ENCODE measurements at regions not wholly inside any gene's neighbourhood (a gene's known extent, or its start where the extent isn't known, plus 50 kb on each side); places are given as distances from the start of the nearest gene placed in this dataset.

GRCh38 chr22:48954781-48955311, 872.8 kb downstream of the BRD1 start:
- Histone ChIP-seq H3K36me3 (ENCODE audit: control insufficient read depth, insufficient read depth, low read length) (no peaks in the 10 kb centered on the region), H3K18ac (ENCODE audit: low read depth, low read length) (no peak overlapping the region), H3K4me1 (ENCODE audit: control insufficient read depth, insufficient read depth, low read length) (no peaks in the 10 kb centered on the region), H4K20me1 (ENCODE audit: insufficient read depth, low read length) (no peaks in the 10 kb centered on the region), H2BK120ac (ENCODE audit: low read depth, low read length) (no peak overlapping the region), H3K27ac (ENCODE audit: insufficient read depth, low read length) (no peak overlapping the region), H2AK5ac (ENCODE audit: low read depth, low read length) (no peak overlapping the region), H2BK15ac (ENCODE audit: low read depth, low read length) (no peak overlapping the region), H3K9ac (ENCODE audit: low read depth, low read length) (no peak overlapping the region), H3K14ac (replicated peaks; ENCODE audit: low read depth, low read length) (no peak overlapping the region), H2AK9ac (replicated peaks; ENCODE audit: low read depth, low read length, poor library complexity) (no peak overlapping the region), H3K27me3 (ENCODE audit: control insufficient read depth, insufficient read depth, low read length) (no peaks in the 10 kb centered on the region), H2BK5ac (ENCODE audit: low read depth, low read length, poor library complexity, severe bottlenecking) (no peak overlapping the region), H4K5ac (ENCODE audit: low read depth, low read length) (no peak overlapping the region), H3K9me3 (ENCODE audit: control insufficient read depth, insufficient read depth, low read length) (peaks cover 66% of the 10 kb centered on the region), H3K4me2 (ENCODE audit: low read depth, low read length) (no peak overlapping the region), H3K79me1 (ENCODE audit: low read depth in 1 of 2, low read length in 2 of 2) (no peaks in the 10 kb centered on the region), H3K23ac (ENCODE audit: low read depth, low read length) (no peak overlapping the region), H2AFZ (replicated peaks; ENCODE audit: low read length, poor library complexity) (no peak overlapping the region), H4K8ac (ENCODE audit: low read depth in 2 of 2, low read length in 2 of 2) (no peak overlapping the region), H3K4ac (ENCODE audit: low read depth, low read length) (no peak overlapping the region), H4K91ac (ENCODE audit: insufficient read depth, low read depth, low read length) (no peak overlapping the region), H3K56ac (ENCODE audit: extremely low read depth, insufficient read depth, low read length) (no peak overlapping the region), H2BK20ac (ENCODE audit: low read depth, low read length) (no peak overlapping the region), H3K4me3 (ENCODE audit: insufficient read depth, low read depth, low read length) (no peak overlapping the region), H3K9me1 (ENCODE audit: insufficient read depth, low read length) (no peaks in the 10 kb centered on the region)
- WGBS, 2 experiments (ENCODE audit: extremely low coverage in 2 of 2, insufficient read length in 1 of 2): 34% methylated on average over 6 of the region's 16 CpGs; no CpG with 5 or more reads in 1 of the 2 experiments
- in situ Hi-C loops (cut with MboI; ENCODE audit: low sequenced_read_pairs) (loop anchor here (10.0 kb wide), 1 partner anchor 50 kb away; no protein-coding TSS in a partner anchor), dilution Hi-C loops (cut with HindIII; ENCODE audit: low sequenced_read_pairs, unreplicated experiment) (no loop called here), intact Hi-C loops (cut with micrococcal nuclease) (no loop called here)
- TF ChIP-seq RAD21 (IDR thresholded peaks at IDR 0.05; ENCODE audit: low read length) (no peak), ELK1 (IDR thresholded peaks at IDR 0.05; ENCODE audit: borderline replicate concordance, low read depth, low read length) (no peak), MXI1 (IDR thresholded peaks at IDR 0.05; ENCODE audit: borderline replicate concordance, low read depth, low read length) (no peak), BHLHE40 (IDR thresholded peaks at IDR 0.05; ENCODE audit: low read depth, low read length) (no peak), POLR2A (IDR thresholded peaks at IDR 0.05; ENCODE audit: low read depth, low read length) (no peak), CHD1 (IDR thresholded peaks at IDR 0.05; ENCODE audit: low read depth, low read length) (no peak), CEBPB (IDR thresholded peaks at IDR 0.05; ENCODE audit: low read depth, low read length) (no peak)
- ATAC-seq (ENCODE audit: low read depth) (no peak), DNase-seq (no peak)
- CTCF ChIA-PET: no interaction called here
- no TSS peak for BruUV-seq (replicated peaks)
- POLR2A ChIA-PET (ENCODE audit: unreplicated experiment): no interaction called here

Data from IMR-90 (cell line).